Tibial artery (tissue), 4 donors: ENCODE measurements at regions not wholly inside any gene's neighbourhood (a gene's known extent, or its start where the extent isn't known, plus 50 kb on each side); places are given as distances from the start of the nearest gene placed in this dataset.

ENCODE experiments used
- DNase-seq, 2 donors: peaks; one replicate each; pipeline ENCODE4 v3.0.0-alpha.2; 2019
- H3K27ac ChIP-seq, 2 donors: fragments of 200-600 bp; sonication (generic) in 1 of 2; 1 replicate in 1 of 2; 2 replicates in 1 of 2; pipeline ENCODE4 v1.5.1; 2018 to 2019; ENCODE audit warnings: mild to moderate bottlenecking in 1 of 2
- H3K27me3 ChIP-seq, 2 donors: fragments of 200-600 bp; sonication (generic) in 1 of 2; one replicate each; pipeline versions ENCODE4 v1.5.1 to v1.6.0; 2016 to 2019
- H3K36me3 ChIP-seq, 3 donors: fragments of 200-600 bp; sonication (generic) in 2 of 3; one replicate each; pipeline ENCODE4 v1.5.1; 2016 to 2019; ENCODE audit warnings: mild to moderate bottlenecking in 2 of 3
- H3K4me1 ChIP-seq, 4 donors: fragments of 200-600 bp; sonication (generic) in 2 of 4; 1 replicate in 3 of 4; 2 replicates in 1 of 4; pipeline ENCODE4 v1.5.1; 2016 to 2019
- H3K4me3 ChIP-seq, 2 donors: fragments of 200-600 bp; sonication (generic) in 1 of 2; 1 replicate in 1 of 2; 2 replicates in 1 of 2; pipeline ENCODE4 v1.5.1; 2018 to 2019; ENCODE audit warnings: mild to moderate bottlenecking in 2 of 2
- H3K9me3 ChIP-seq, 3 donors: fragments of 200-600 bp; sonication (generic) in 1 of 3; one replicate each; pipeline ENCODE4 v1.5.1; 2016 to 2019
- CTCF ChIP-seq, 2 experiments: fragments of 200-600 bp in 1 of 2; fragments of 450-650 bp in 1 of 2; IDR thresholded peaks; one replicate each; pipeline ENCODE4 v1.5.1; 2017 to 2019; ENCODE audit warnings: antibody characterized with exemption in 2 of 2, mild to moderate bottlenecking in 1 of 2, moderate library complexity in 1 of 2
- intact Hi-C: fragments of 100-400 bp; cut with DNase I; formaldehyde crosslinking; loops from one replicate; pipeline ENCODE4 v1.15.0; 2023; ENCODE audit warnings: low total_unique reads

DNA sequence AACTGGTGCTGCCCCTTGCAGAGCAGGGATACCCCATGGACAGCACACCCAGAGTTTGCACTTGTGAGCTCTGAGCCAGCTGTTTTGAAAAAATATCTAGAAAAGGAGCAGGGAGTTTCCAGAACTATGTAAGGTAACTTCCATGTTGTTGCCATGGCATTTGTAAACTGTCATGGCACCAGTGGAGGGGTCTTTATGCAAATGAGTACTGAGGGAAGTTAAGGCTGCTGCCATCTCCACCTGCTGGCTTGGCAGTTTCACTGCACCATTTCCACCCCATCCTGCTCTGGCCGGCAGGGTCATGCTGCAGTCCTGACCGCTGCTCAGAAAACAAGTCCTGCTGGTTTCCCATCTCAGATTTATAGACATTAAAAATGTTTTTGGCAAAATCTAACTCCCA, 52.3 kb upstream of the SNTG2 start:
- Histone ChIP-seq H3K4me3 (no peak overlapping the region), H3K4me1 (no peaks in the 10 kb centered on the region), H3K36me3 (no peaks in the 10 kb centered on the region), H3K27me3 (no peaks in the 10 kb centered on the region), H3K27ac (no peak overlapping the region), H3K9me3 (peaks cover 0 to 22% (median 17%) of the 10 kb centered on the region in 3 donors)
- intact Hi-C loops: no loop called here
- DNase-seq: no peak
- TF ChIP-seq CTCF (IDR thresholded peaks at IDR 0.05): no peak

DNA sequence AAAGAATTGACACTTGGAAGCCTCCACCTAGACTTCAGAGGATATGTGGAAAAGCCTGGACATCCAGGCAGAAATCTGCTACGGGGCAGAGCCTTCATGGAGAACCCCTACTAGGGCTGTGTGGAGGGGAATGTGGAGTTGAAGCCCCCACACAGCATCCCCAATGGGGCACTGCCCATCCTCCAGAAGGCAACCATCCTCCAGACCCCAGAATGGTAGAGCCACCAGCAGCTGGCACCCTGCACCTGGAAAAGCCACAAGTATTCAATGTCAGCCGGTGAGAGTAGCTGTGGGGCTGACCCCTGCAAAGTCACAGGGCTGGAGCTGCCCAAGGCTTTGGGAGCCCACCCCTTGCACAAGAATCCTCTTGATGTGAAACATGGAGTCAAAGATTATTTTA, 53.6 kb upstream of the SNTG2 start:
- TF ChIP-seq CTCF (IDR thresholded peaks at IDR 0.05): no peak
- Histone ChIP-seq H3K9me3 (peaks cover 0 to 22% (median 17%) of the 10 kb centered on the region in 3 donors), H3K4me1 (no peaks in the 10 kb centered on the region), H3K27me3 (peaks cover 0 to 9% of the 10 kb centered on the region in 2 donors), H3K27ac (no peak overlapping the region), H3K36me3 (no peaks in the 10 kb centered on the region), H3K4me3 (no peak overlapping the region)
- no peak for DNase-seq
- intact Hi-C loops: no loop called here

DNA sequence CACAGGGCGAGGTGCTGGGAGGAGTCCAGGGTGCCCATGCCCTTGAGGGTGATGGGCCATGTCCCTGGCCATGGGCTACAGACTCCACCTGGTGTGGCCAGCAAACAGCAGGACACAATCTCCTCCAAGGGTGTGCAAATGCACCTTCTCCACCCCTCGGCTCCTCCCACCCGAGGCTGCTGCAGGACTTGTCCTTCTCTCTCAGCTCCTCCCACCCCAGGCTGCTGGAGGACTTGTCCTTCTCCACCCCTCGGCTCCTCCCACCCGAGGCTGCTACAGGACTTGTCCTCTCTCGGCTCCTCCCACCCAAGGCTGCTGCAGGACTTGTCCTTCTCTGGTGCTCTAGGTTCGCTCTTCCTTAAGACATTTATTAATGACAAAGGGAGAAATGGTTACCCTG, 57.3 kb upstream of the SNTG2 start:
- H3K27ac ChIP-seq: no peak overlapping the region
- no peak overlapping the region for H3K4me3 ChIP-seq
- H3K4me1 ChIP-seq: no peaks in the 10 kb centered on the region
- H3K27me3 ChIP-seq: peaks cover 0 to 9% of the 10 kb centered on the region in 2 donors
- TF ChIP-seq CTCF (IDR thresholded peaks at IDR 0.05): no peak
- no peaks in the 10 kb centered on the region for H3K36me3 ChIP-seq
- no peak for DNase-seq
- intact Hi-C loops: no loop called here
- H3K9me3 ChIP-seq: peaks cover 0 to 17% (median 17%) of the 10 kb centered on the region in 3 donors

- H3K9me3 ChIP-seq: peaks cover 0 to 17% (median 17%) of the 10 kb centered on the region in 3 donors
- H3K4me3 ChIP-seq: no peak overlapping the region
- H3K27ac ChIP-seq: no peak overlapping the region
- no peak for TF ChIP-seq CTCF (IDR thresholded peaks at IDR 0.05)
- H3K4me1 ChIP-seq: no peaks in the 10 kb centered on the region
- no peak for DNase-seq
- intact Hi-C loops: no loop called here
- no peaks in the 10 kb centered on the region for H3K36me3 ChIP-seq
- H3K27me3 ChIP-seq: peaks cover 0 to 9% of the 10 kb centered on the region in 2 donors
Measured at GRCh38 chr2:892892-893291, 57.8 kb upstream of the SNTG2 start.

DNA sequence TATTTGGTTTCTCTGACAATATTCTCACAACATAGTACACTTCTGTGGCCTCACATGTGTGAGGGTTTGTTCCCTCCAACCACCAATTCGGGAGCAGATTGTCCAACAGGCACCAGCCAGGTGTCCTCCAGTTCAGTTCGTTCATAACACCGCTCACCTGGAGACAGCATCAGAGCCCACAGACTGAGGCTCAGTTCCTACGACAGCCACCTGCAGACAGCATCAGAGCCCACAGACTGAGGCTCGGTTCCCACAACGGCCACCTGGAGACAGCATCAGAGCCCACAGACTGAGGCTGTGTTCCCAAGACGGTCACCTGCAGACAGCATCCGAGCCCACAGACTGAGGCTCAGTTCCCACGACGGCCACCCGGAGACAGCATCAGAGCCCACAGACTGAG, 58.2 kb upstream of the SNTG2 start:
- TF ChIP-seq CTCF (IDR thresholded peaks at IDR 0.05): no peak
- peaks cover 0 to 17% (median 17%) of the 10 kb centered on the region in 3 donors for H3K9me3 ChIP-seq
- DNase-seq: no peak
- intact Hi-C loops: no loop called here
- H3K27me3 ChIP-seq: peaks cover 0 to 14% of the 10 kb centered on the region in 2 donors
- no peaks in the 10 kb centered on the region for H3K36me3 ChIP-seq
- H3K27ac ChIP-seq: no peak overlapping the region
- no peaks in the 10 kb centered on the region for H3K4me1 ChIP-seq
- H3K4me3 ChIP-seq: no peak overlapping the region

- Histone ChIP-seq H3K27me3 (peaks cover 0 to 16% of the 10 kb centered on the region in 2 donors), H3K27ac (no peak overlapping the region), H3K4me3 (no peak overlapping the region), H3K36me3 (no peaks in the 10 kb centered on the region), H3K9me3 (peaks cover 0 to 12% (median 11%) of the 10 kb centered on the region in 3 donors), H3K4me1 (no peaks in the 10 kb centered on the region)
- intact Hi-C loops: no loop called here
- no peak for DNase-seq
- no peak for TF ChIP-seq CTCF (IDR thresholded peaks at IDR 0.05)
Measured at GRCh38 chr2:891734-892133, 58.9 kb upstream of the SNTG2 start.
